ENCODE measurements at regions not wholly inside any gene's neighbourhood (a gene's known extent, or its start where the extent isn't known, plus 50 kb on each side); places are given as distances from the start of the nearest gene placed in this dataset.

DNA sequence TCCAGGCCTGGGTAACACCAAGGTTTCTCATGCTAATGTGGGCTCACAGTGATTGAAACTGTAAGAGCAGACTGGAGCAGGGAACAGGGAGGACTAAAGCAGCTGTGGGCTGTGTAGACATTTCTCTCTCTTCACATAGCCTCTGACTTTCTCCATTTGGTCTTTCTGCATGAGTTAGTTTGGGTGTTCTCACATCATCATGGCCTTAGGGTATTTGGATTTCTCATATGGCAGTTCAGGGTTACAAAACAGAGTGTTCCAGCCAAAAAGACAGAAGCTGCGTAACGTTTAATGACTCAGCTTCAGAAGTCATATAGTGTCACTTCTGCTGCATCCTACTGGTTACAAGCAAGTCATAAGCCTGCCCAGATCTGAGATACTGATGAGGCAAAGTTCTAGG, 52.0 kb upstream of the OSBPL8 start:
- no peak for DNase-seq (ENCODE audit: low read depth in 3 of 3)

- no peak for DNase-seq (ENCODE audit: low read depth in 3 of 3)
Measured at GRCh38 chr12:76614364-76614763, 54.8 kb upstream of the OSBPL8 start.

DNA sequence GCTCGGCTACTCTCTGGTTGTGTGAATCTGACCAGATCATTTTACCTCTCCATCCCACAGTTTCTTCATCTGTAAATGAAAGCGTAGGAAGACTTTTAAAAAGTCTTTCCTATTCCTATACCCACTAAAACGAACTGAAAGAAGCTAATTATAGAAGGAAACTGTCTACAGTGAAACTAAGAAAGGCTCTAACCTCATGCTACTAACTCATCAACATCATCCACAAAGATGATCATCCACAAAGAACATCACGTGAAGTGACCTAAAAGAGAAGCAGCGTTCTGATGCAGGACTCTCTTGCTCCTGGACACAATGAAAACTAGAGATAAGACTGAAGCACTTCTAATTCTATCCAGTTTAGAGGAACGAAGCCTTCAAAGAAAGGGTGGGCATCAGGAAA, 58.5 kb upstream of the OSBPL8 start:
- DNase-seq (ENCODE audit: low read depth in 3 of 3): no peak

DNA sequence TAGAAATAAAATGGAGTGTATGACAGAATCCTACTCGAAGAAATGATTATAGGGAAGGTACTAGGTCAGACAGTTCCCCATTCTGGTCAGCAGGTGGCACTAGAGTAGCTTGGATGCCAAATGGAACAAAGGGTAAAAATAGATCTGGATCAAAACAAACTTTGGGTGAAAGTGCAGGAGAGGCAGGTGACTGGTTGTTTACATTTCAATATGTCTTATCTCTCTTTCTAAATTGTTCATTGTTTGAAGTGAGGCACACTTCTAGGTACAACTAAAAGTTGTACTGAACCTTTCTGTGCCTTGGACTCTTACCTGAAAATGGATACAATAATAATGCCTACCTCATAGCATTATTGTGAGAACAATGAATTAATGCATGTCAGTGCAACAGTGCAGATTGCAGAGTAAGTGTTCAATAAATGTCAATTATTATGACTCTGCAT, 62.0 kb upstream of the OSBPL8 start:
- DNase-seq (ENCODE audit: low read depth in 3 of 3): peak; percentile 39 to 50 (median 45)

- DNase-seq (ENCODE audit: low read depth in 3 of 3): no peak
Measured at GRCh38 chr12:76622351-76622750, 62.8 kb upstream of the OSBPL8 start.

DNA sequence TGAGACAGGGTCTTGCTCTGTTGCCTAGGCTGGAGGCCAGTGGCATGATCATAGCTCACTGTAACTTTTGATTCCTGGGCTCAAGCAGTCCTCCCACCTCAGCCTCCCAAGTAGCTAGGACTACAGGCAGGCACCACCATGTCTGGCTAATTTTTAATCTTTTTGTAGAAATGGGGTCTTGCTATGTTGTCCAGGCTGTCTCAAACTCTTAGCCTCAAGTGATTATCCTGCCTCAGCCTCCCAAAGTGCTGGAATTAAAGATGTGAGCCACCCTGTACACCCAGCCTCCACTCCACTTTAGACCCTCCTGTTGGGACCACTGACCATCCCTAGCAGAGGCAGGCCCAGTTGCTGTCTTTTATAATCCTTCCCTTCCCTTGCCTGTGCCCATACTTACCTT, 63.3 kb upstream of the OSBPL8 start:
- DNase-seq (ENCODE audit: low read depth in 3 of 3): no peak

DNA sequence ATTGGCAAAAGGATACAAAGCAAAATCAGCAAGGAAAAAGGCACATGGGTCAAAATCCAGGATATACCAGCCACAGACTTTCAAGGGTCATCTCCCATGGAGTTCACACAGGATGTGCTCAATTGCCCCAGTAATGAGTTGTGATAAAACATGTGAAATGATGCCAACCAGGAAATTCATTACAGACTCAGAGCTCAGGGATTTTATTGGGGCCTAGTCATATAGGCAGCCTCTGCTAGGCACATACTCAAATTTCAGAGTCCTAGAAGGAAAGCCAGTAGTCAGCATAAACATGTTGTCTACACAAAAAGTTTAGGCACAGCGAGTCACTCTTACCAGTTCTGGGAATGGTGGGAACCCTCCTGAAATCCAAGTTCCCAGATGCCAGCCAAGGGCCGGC, 64.4 kb upstream of the OSBPL8 start:
- no peak for DNase-seq (ENCODE audit: low read depth in 3 of 3)

DNA sequence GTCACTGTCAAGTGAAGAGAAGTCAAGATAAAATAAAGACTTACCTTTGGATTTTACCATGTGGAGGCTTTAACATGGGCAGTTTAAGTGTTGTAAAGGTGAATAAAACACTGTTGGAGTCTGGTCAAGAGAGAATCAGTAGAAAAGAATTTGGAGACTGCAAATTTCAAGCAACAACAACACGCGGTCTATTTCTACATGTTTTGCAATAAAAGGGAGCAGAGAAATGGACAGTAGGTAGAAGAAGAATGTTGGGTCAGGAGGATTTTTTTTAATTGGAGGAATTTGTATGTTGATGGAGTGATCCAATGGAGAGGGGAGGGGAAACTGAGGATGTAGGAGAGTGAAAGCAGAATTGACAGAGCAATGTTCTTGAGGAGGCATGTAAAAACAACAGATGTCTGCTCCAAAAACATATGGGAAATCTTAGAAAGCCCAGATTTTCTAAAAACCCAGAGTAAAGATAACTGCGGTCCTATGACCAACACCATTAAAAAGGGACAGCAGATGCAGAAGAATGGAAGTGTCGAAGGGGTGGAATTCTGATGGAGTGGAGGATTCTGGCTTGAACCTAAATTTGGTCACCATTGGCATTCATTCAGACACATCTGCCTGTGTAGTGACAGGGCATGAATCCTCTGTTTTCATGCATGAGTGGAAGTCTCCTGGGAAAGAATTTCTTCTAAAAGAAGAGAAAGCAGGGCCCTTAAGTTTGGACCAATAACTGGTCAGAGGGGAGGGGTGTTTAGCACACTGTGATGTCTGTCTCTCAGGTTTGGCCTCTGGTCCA, 68.0 kb upstream of the OSBPL8 start:
- no peak for DNase-seq (ENCODE audit: low read depth in 3 of 3)

DNA sequence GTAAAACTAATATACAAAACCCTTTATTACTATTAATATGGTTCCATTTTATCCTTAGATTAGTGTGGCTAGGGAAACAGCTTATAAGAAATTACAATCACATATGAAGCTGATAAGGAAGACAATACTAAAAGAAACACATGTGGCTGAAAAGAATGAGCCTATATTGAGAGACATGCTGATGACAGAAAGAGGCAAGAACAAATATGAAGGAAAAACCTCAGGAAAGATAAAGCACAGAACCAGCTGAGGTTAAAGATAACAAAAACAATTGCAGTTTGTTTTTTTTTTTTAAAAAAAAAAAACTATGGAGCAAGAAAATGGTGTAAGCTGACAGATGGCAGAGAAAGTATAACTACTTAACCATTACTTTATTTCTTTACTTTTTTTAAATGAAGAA, 69.2 kb upstream of the OSBPL8 start:
- DNase-seq (ENCODE audit: low read depth in 3 of 3): no peak

- DNase-seq (ENCODE audit: low read depth in 3 of 3): no peak
Measured at GRCh38 chr12:76631741-76632140, 72.2 kb upstream of the OSBPL8 start.

- no peak for DNase-seq (ENCODE audit: low read depth in 3 of 3)
Measured at GRCh38 chr12:76633415-76633814, 73.8 kb upstream of the OSBPL8 start.

- DNase-seq (ENCODE audit: low read depth in 3 of 3): no peak
Measured at GRCh38 chr12:76634133-76634532, 74.6 kb upstream of the OSBPL8 start.

GRCh38 chr12:76636121-76636692, 76.6 kb upstream of the OSBPL8 start:
- no peak for DNase-seq (ENCODE audit: low read depth in 3 of 3)

GRCh38 chr12:76637807-76638206, 78.2 kb upstream of the OSBPL8 start:
- DNase-seq (ENCODE audit: low read depth in 3 of 3): no peak

DNA sequence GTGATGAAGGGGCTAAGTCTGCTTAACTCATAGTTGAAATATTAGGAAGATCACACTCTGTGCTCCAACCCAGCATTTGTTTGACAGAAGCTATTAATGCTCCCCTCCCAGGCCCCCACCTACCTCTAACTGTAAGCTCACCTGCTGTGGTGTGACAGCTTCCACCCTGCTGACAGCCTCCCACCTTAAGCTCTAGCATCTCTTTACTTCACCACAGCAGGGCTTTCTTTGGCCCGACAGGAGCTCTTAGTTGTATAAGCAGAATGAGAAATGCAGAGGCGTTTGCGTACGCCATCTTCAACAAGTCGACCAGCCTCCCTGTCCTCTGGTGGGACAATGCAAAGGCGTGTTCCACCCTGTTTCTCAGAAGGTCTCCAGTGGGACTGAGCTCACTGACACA, 80.1 kb upstream of the OSBPL8 start:
- DNase-seq (ENCODE audit: low read depth in 3 of 3): no peak

DNA sequence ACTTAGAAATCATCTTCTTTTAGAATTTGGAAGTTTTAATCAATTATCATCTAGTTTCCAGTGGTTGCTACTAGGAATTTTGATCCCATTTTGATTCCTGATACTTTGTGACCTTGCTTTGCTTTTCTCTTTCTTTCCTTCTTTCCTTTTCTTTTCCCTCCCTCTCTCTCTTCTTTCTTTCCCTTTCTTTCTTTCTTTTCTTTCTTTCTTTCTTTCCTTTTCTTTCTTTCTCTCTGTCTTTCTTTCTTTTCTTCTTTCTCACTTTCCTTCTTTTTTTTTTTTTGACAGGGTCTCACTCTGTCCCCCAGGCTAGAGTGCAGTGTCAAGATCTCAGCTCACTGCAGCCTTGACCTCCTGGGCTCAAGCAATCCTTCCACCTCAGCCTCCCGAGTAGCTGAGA, 81.5 kb upstream of the OSBPL8 start:
- no peak for DNase-seq (ENCODE audit: low read depth in 3 of 3)

DNA sequence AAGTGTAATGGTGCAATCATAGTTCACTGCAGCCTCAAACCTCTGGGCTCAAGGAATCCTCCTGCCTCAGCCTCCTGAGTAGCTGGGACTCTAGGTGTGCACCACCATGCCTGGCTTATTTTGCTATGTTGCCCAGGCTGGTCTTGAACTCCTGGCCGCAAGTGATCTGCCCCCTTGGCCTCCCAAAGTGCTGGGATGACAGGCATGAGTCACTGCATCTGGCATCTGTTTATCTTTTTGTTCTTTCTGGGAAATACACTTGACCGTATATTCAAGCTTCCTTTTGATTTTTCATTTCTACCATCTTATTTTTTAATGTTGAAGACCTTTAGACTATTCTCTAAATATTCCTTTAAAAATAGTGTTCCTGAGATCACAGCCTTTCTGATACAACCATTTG, 82.4 kb upstream of the OSBPL8 start:
- no peak for DNase-seq (ENCODE audit: low read depth in 3 of 3)

DNA sequence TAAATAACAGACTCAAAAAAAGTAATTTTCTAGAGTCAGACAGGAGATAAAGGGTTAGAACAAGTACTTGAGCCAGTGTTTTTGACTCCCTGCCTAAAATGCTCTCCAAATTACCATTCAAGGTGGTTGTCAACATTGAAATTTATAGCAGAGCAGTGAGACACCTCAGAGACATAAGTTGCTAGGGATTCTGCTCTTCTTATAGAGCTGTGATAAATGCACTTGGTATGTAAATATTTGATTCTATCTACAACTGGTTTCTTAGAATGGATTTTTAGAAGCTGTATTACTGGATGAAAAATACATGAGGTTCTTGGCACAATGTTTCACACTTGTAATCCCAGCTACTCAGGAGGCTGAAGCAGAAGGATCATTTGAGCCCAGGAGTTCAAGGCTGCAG, 83.9 kb upstream of the OSBPL8 start:
- DNase-seq (ENCODE audit: low read depth in 3 of 3): no peak

GRCh38 chr12:76644950-76645349, 85.4 kb upstream of the OSBPL8 start:
- no peak for DNase-seq (ENCODE audit: low read depth in 3 of 3)

- no peak for DNase-seq (ENCODE audit: low read depth in 3 of 3)
Measured at GRCh38 chr12:76645934-76646333, 86.4 kb upstream of the OSBPL8 start.

GRCh38 chr12:76646366-76646765, 86.8 kb upstream of the OSBPL8 start:
- DNase-seq (ENCODE audit: low read depth in 3 of 3): no peak

GRCh38 chr12:76649099-76649498, 89.5 kb upstream of the OSBPL8 start:
- no peak for DNase-seq (ENCODE audit: low read depth in 3 of 3)

- DNase-seq (ENCODE audit: low read depth in 3 of 3): no peak
Measured at GRCh38 chr12:76652402-76652801, 92.8 kb upstream of the OSBPL8 start.

DNA sequence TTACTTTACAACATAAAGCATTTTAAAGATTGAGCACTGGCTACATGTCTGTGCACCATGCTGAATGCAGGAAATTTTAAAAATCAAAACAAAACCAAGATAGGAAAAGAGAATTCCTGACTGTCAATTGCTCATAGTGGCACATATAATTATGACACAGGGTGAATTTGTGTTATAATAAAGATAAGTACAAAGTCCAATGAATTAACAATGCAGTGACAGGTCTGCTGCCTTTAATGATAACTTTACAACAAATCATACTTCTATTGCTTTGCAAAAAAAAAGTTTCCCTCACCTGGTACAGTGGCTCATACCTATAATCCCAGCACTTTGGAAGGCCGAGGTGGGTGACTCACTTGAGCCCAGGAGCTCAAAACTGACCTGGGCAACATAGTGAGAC, 93.8 kb upstream of the OSBPL8 start:
- DNase-seq (ENCODE audit: low read depth in 3 of 3): no peak

Measured in stimulated activated CD4-positive, alpha-beta T cell treated with anti-CD3 and anti-CD28 coated beads, TNF-alpha, amount 100 ng/mL, for 48 hours (primary cell).